Neuron (in vitro differentiated cells): ENCODE measurements at regions not wholly inside any gene's neighbourhood (a gene's known extent, or its start where the extent isn't known, plus 50 kb on each side); places are given as distances from the start of the nearest gene placed in this dataset.

Source experiments
- H2AFZ ChIP-seq: one replicate; pipeline ENCODE4 v1.6.1; 2013; ENCODE audit warnings: low read depth, mild to moderate bottlenecking, inconsistent platforms, low read length, moderate library complexity
- H3K27me3 ChIP-seq: one replicate; pipeline ENCODE4 v1.6.1; 2013; ENCODE audit warnings: low read length; ENCODE audit not compliant: insufficient read depth
- H3K36me3 ChIP-seq: one replicate; pipeline ENCODE4 v1.6.1; 2013; ENCODE audit warnings: low read length; ENCODE audit not compliant: insufficient read depth
- H3K4me1 ChIP-seq: one replicate; pipeline ENCODE4 v1.6.1; 2013; ENCODE audit warnings: low read length; ENCODE audit not compliant: insufficient read depth
- H3K4me3 ChIP-seq: 2 replicates; pipeline ENCODE4 v1.5.1; 2013; ENCODE audit warnings: mild to moderate bottlenecking, low read length, moderate library complexity
- H3K9me3 ChIP-seq: one replicate; pipeline ENCODE4 v1.6.1; 2013; ENCODE audit warnings: low read length

- Histone ChIP-seq H3K4me1 (no peaks in the 10 kb centered on the region), H3K27me3 (no peaks in the 10 kb centered on the region), H3K36me3 (no peaks in the 10 kb centered on the region), H3K9me3 (no peaks in the 10 kb centered on the region), H3K4me3 (no peak overlapping the region), H2AFZ (no peak overlapping the region)
Measured at GRCh38 chr6:45784250-45784649, 231.4 kb downstream of the CLIC5 start.

- no peak overlapping the region for H2AFZ ChIP-seq
- no peaks in the 10 kb centered on the region for H3K4me1 ChIP-seq
- no peaks in the 10 kb centered on the region for H3K27me3 ChIP-seq
- no peaks in the 10 kb centered on the region for H3K9me3 ChIP-seq
- no peaks in the 10 kb centered on the region for H3K36me3 ChIP-seq
- no peak overlapping the region for H3K4me3 ChIP-seq
Measured at GRCh38 chr6:45783716-45784115, 231.9 kb downstream of the CLIC5 start.

- H3K4me3 ChIP-seq, result no peak overlapping the region
Measured at GRCh38 chr6:45781890-45782289, 233.8 kb downstream of the CLIC5 start.

GRCh38 chr6:45780523-45780922 is 235.1 kb downstream of the CLIC5 start:
- Histone ChIP-seq H3K27me3 (no peaks in the 10 kb centered on the region), H2AFZ (no peak overlapping the region), H3K4me1 (no peaks in the 10 kb centered on the region), H3K4me3 (no peak overlapping the region), H3K36me3 (no peaks in the 10 kb centered on the region), H3K9me3 (no peaks in the 10 kb centered on the region)

More at GRCh38 chr6:45781890-45782289, 233.8 kb downstream of the CLIC5 start:
- Histone ChIP-seq H3K4me1 (no peaks in the 10 kb centered on the region), H3K36me3 (no peaks in the 10 kb centered on the region), H3K9me3 (no peaks in the 10 kb centered on the region), H2AFZ (no peak overlapping the region), H3K27me3 (no peaks in the 10 kb centered on the region)

GRCh38 chr6:45775026-45775697 is 240.5 kb downstream of the CLIC5 start:
- Histone ChIP-seq H3K4me3 (no peak overlapping the region), H3K9me3 (no peaks in the 10 kb centered on the region), H3K36me3 (no peaks in the 10 kb centered on the region), H3K4me1 (no peaks in the 10 kb centered on the region), H2AFZ (no peak overlapping the region), H3K27me3 (no peaks in the 10 kb centered on the region)

- Histone ChIP-seq H3K27me3 (no peaks in the 10 kb centered on the region), H3K4me1 (no peaks in the 10 kb centered on the region), H3K36me3 (no peaks in the 10 kb centered on the region), H3K9me3 (no peaks in the 10 kb centered on the region), H2AFZ (no peak overlapping the region), H3K4me3 (no peak overlapping the region)
Measured at GRCh38 chr6:45773906-45774305, 241.8 kb downstream of the CLIC5 start.

- Histone ChIP-seq H3K4me3 (no peak overlapping the region), H3K36me3 (no peaks in the 10 kb centered on the region), H3K27me3 (no peaks in the 10 kb centered on the region), H3K9me3 (no peaks in the 10 kb centered on the region), H2AFZ (no peak overlapping the region), H3K4me1 (no peaks in the 10 kb centered on the region)
Measured at GRCh38 chr6:45772886-45773495, 242.7 kb downstream of the CLIC5 start.

GRCh38 chr6:45772051-45772450 is 243.6 kb downstream of the CLIC5 start:
- H3K9me3 ChIP-seq, result no peaks in the 10 kb centered on the region
- H2AFZ ChIP-seq, result no peak overlapping the region
- H3K36me3 ChIP-seq, result no peaks in the 10 kb centered on the region

GRCh38 chr6:45763281-45763680 is 252.4 kb downstream of the CLIC5 start:
- Histone ChIP-seq H3K9me3 (no peaks in the 10 kb centered on the region), H2AFZ (no peak overlapping the region), H3K27me3 (no peaks in the 10 kb centered on the region)

More at GRCh38 chr6:45772051-45772450, 243.6 kb downstream of the CLIC5 start:
- Histone ChIP-seq H3K4me3 (no peak overlapping the region), H3K27me3 (no peaks in the 10 kb centered on the region), H3K4me1 (no peaks in the 10 kb centered on the region)

GRCh38 chr6:45759472-45759810 is 256.2 kb downstream of the CLIC5 start:
- H2AFZ ChIP-seq, result no peak overlapping the region
- no peak overlapping the region for H3K4me3 ChIP-seq
- H3K4me1 ChIP-seq, result no peaks in the 10 kb centered on the region
- H3K9me3 ChIP-seq, result no peaks in the 10 kb centered on the region
- H3K27me3 ChIP-seq, result no peaks in the 10 kb centered on the region
- no peaks in the 10 kb centered on the region for H3K36me3 ChIP-seq

More at GRCh38 chr6:45763281-45763680, 252.4 kb downstream of the CLIC5 start:
- Histone ChIP-seq H3K4me1 (no peaks in the 10 kb centered on the region), H3K4me3 (no peak overlapping the region), H3K36me3 (no peaks in the 10 kb centered on the region)

- H3K4me3 ChIP-seq, result no peak overlapping the region
- no peaks in the 10 kb centered on the region for H3K36me3 ChIP-seq
- H2AFZ ChIP-seq, result no peak overlapping the region
- no peaks in the 10 kb centered on the region for H3K9me3 ChIP-seq
- H3K4me1 ChIP-seq, result no peaks in the 10 kb centered on the region
- no peaks in the 10 kb centered on the region for H3K27me3 ChIP-seq
Measured at GRCh38 chr6:45758787-45759471, 256.7 kb downstream of the CLIC5 start.

GRCh38 chr6:45757443-45758130 is 258.1 kb downstream of the CLIC5 start:
- no peak overlapping the region for H3K4me3 ChIP-seq
- no peaks in the 10 kb centered on the region for H3K36me3 ChIP-seq
- H3K27me3 ChIP-seq, result no peaks in the 10 kb centered on the region
- no peaks in the 10 kb centered on the region for H3K4me1 ChIP-seq
- no peak overlapping the region for H2AFZ ChIP-seq
- H3K9me3 ChIP-seq, result no peaks in the 10 kb centered on the region

- Histone ChIP-seq H3K4me1 (no peaks in the 10 kb centered on the region), H3K9me3 (no peaks in the 10 kb centered on the region), H3K36me3 (no peaks in the 10 kb centered on the region), H3K4me3 (no peak overlapping the region), H2AFZ (no peak overlapping the region), H3K27me3 (no peaks in the 10 kb centered on the region)
Measured at GRCh38 chr6:45756606-45757005, 259.1 kb downstream of the CLIC5 start.
